B cell (primary cell): ENCODE measurements at regions not wholly inside any gene's neighbourhood (a gene's known extent, or its start where the extent isn't known, plus 50 kb on each side); places are given as distances from the start of the nearest gene placed in this dataset.
"Not testable (repeated sequence)": the region's sequence is repeated elsewhere in the genome, so short reads cannot be mapped to it uniquely, and the experiment has no call there.

Experiments used
- ATAC-seq: fragments of 200-7000 bp; cut with Tn5 transposase; one replicate; pipeline ENCODE4 v1.10.0; 2021; ENCODE audit warnings: low read depth, mild to moderate bottlenecking, moderate number of reproducible peaks, moderate library complexity
- CTCF ChIA-PET: fragments of 350-600 bp; sonication (Branson Sonifier 250); formaldehyde crosslinking; loops from one replicate; lab custom pipeline; 2021; ENCODE audit warnings: antibody characterized with exemption, inconsistent platforms; lab: Charles Lee
- POLR2A ChIA-PET: fragments of 350-600 bp; sonication (Branson Sonifier 250); formaldehyde crosslinking; loops from one replicate; lab custom pipeline; 2021; ENCODE audit warnings: antibody characterized with exemption; lab: Charles Lee
- DNase-seq: peaks from one replicate; pipeline ENCODE4 v3.0.0; 2013
- H2AFZ ChIP-seq: 2 replicates; pipeline ENCODE4 v1.6.1; 2012; ENCODE audit warnings: mild to moderate bottlenecking, low read depth, low read length; ENCODE audit not compliant: insufficient read depth, poor library complexity, severe bottlenecking
- H3K27ac ChIP-seq, 2 donors: 1 replicate in 1 of 2; 2 replicates in 1 of 2; pipeline ENCODE4 v1.5.1; 2012 to 2013; ENCODE audit warnings: low read length in 2 of 2, mild to moderate bottlenecking in 2 of 2, moderate library complexity in 1 of 2
- H3K27me3 ChIP-seq, 4 experiments: fragments of 200-600 bp in 1 of 4; sonication (generic) in 1 of 4; replicated peaks in 1 of 4; 1 replicate in 2 of 4; 2 replicates in 2 of 4; pipeline versions ENCODE4 v1.6.1 to v1.7.0; 2013 to 2016; ENCODE audit warnings: low read length in 3 of 4, mild to moderate bottlenecking in 2 of 4, mixed read lengths in 1 of 4, moderate library complexity in 1 of 4; ENCODE audit not compliant: insufficient read depth in 4 of 4, control insufficient read depth in 3 of 4; ENCODE audit errors: control extremely low read depth in 1 of 4
- H3K36me3 ChIP-seq, 2 experiments: replicated peaks in 1 of 2; 1 replicate in 1 of 2; 2 replicates in 1 of 2; pipeline versions ENCODE4 v1.6.1 to v1.7.1; 2013; ENCODE audit warnings: low read length in 1 of 2; ENCODE audit not compliant: insufficient read depth in 2 of 2, control insufficient read depth in 1 of 2; ENCODE audit errors: control extremely low read depth in 1 of 2, extremely low read depth in 1 of 2
- H3K4me1 ChIP-seq, 2 donors: fragments of 200-600 bp in 1 of 2; sonication (generic) in 1 of 2; 1 replicate in 1 of 2; 2 replicates in 1 of 2; pipeline versions ENCODE4 v1.5.1 to v1.6.1; 2013 to 2017; ENCODE audit warnings: low read length in 2 of 2; ENCODE audit not compliant: control insufficient read depth in 2 of 2, insufficient read depth in 2 of 2
- H3K4me2 ChIP-seq: replicated peaks from 2 replicates; pipeline ENCODE3; 2012; ENCODE audit warnings: mild to moderate bottlenecking, low read depth, low read length; ENCODE audit not compliant: poor library complexity, severe bottlenecking
- H3K4me3 ChIP-seq, 5 experiments: fragments of 200-600 bp in 1 of 5; sonication (generic) in 1 of 5; 1 replicate in 3 of 5; 2 replicates in 2 of 5; pipeline versions ENCODE4 v1.5.1 to v1.7.0; 2011 to 2016; ENCODE audit warnings: low read length in 4 of 5, mild to moderate bottlenecking in 4 of 5, low read depth in 2 of 5, control low read depth in 1 of 5, moderate library complexity in 1 of 5; ENCODE audit not compliant: insufficient read depth in 1 of 5; ENCODE audit errors: control extremely low read depth in 1 of 5, extremely low read depth in 1 of 5
- H3K79me2 ChIP-seq: fragments of 200-600 bp; sonication (generic); one replicate; pipeline ENCODE4 v1.6.0; 2016; ENCODE audit warnings: low read length; ENCODE audit not compliant: control insufficient read depth, insufficient read depth
- H3K9ac ChIP-seq: fragments of 200-600 bp; sonication (generic); 2 replicates; pipeline ENCODE4 v1.6.1; 2017; ENCODE audit warnings: mild to moderate bottlenecking, low read length, moderate library complexity
- H3K9me3 ChIP-seq, 3 donors: one replicate each; pipeline versions ENCODE4 v1.6.1 to v1.7.1; 2013; ENCODE audit warnings: low read length in 2 of 3; ENCODE audit not compliant: control insufficient read depth in 2 of 3, insufficient read depth in 1 of 3; ENCODE audit errors: control extremely low read depth in 1 of 3
- H4K20me1 ChIP-seq: 2 replicates; pipeline ENCODE4 v1.6.0; 2012; ENCODE audit warnings: mild to moderate bottlenecking, low read length; ENCODE audit not compliant: insufficient read depth, control insufficient read depth, poor library complexity, severe bottlenecking
- H3K27ac Mint-ChIP-seq: one replicate; pipeline ENCODE4 v1.8.0; 2021; ENCODE audit warnings: mixed read lengths
- H3K27me3 Mint-ChIP-seq: one replicate; pipeline ENCODE4 v1.8.0; 2021; ENCODE audit warnings: mixed read lengths
- H3K4me1 Mint-ChIP-seq: one replicate; pipeline ENCODE4 v1.8.0; 2021; ENCODE audit warnings: mixed read lengths
- H3K4me3 Mint-ChIP-seq: one replicate; pipeline ENCODE4 v1.8.0; 2021; ENCODE audit warnings: mixed read lengths
- H3K9me3 Mint-ChIP-seq: one replicate; pipeline ENCODE4 v1.8.0; 2022; ENCODE audit warnings: mixed read lengths; ENCODE audit not compliant: insufficient read depth
- EZH2 ChIP-seq: IDR thresholded peaks from 2 replicates; pipeline ENCODE4 v1.6.1; 2012; ENCODE audit warnings: borderline replicate concordance, low read depth, mild to moderate bottlenecking, moderate library complexity, low read length; ENCODE audit not compliant: insufficient read depth, poor library complexity, severe bottlenecking
- WGBS: methylation state at CpG from one replicate; pipeline ENCODE4 v1.1.5; 2013; ENCODE audit warnings: missing lambda C conversion rate; ENCODE audit not compliant: insufficient coverage; 5-methylcytosine and 5-hydroxymethylcytosine counted together
- intact Hi-C: fragments of 100-400 bp; cut with micrococcal nuclease; formaldehyde crosslinking; loops from one replicate; pipeline ENCODE4 v1.10.0; 2022
- TF ChIP-seq, protein P1 (sequence below): fragments of 200-600 bp; IDR thresholded peaks from one replicate; pipeline ENCODE4 v1.8.0; 2022; ENCODE audit warnings: antibody characterized with exemption, mild to moderate bottlenecking

DNA sequence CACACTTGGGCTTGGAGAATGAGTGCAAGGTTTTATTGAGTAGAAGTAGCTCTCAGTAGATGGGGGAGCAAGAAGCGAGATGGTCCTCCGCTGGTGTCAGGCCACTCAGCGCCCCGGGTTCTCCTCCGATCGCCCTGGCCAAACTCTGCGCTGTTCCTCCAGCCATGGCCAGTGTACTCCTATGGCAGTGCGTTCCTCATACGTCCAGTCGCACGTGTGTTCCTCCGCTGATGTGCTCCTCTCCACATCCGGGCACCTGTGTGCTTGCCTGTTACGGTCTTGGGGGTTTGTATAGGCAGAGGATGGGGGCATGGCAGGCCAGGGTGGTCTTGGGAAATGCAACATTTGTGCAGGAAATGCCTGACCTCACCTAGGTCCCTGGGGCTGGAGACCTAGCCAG is 1899.4 kb downstream of the PCDH9 start:
- H3K4me2 ChIP-seq = no peak overlapping the region
- no peaks in the 10 kb centered on the region for H3K27me3 Mint-ChIP-seq
- H3K9me3 Mint-ChIP-seq = no peaks in the 10 kb centered on the region
- H3K4me3 ChIP-seq = no peak overlapping the region
- H3K27ac ChIP-seq = no peak overlapping the region
- CTCF ChIA-PET = no interaction called here
- H2AFZ ChIP-seq = no peak overlapping the region
- H3K27ac Mint-ChIP-seq = no peak overlapping the region
- H3K4me1 Mint-ChIP-seq = no peaks in the 10 kb centered on the region
- H3K9ac ChIP-seq = no peak overlapping the region
- DNase-seq (no peak), ATAC-seq (no peak)
- no peaks in the 10 kb centered on the region for H4K20me1 ChIP-seq
- H3K79me2 ChIP-seq = no peaks in the 10 kb centered on the region
- H3K4me3 Mint-ChIP-seq = no peak overlapping the region
- no peaks in the 10 kb centered on the region for H3K9me3 ChIP-seq
- H3K4me1 ChIP-seq = no peaks in the 10 kb centered on the region
- H3K36me3 ChIP-seq = no peaks in the 10 kb centered on the region
- 97% methylated on average over 14 of the region's 14 CpGs for WGBS
- intact Hi-C loops = no loop called here
- H3K27me3 ChIP-seq = no peaks in the 10 kb centered on the region
- POLR2A ChIA-PET = no interaction called here
- TF ChIP-seq, protein P1, sequence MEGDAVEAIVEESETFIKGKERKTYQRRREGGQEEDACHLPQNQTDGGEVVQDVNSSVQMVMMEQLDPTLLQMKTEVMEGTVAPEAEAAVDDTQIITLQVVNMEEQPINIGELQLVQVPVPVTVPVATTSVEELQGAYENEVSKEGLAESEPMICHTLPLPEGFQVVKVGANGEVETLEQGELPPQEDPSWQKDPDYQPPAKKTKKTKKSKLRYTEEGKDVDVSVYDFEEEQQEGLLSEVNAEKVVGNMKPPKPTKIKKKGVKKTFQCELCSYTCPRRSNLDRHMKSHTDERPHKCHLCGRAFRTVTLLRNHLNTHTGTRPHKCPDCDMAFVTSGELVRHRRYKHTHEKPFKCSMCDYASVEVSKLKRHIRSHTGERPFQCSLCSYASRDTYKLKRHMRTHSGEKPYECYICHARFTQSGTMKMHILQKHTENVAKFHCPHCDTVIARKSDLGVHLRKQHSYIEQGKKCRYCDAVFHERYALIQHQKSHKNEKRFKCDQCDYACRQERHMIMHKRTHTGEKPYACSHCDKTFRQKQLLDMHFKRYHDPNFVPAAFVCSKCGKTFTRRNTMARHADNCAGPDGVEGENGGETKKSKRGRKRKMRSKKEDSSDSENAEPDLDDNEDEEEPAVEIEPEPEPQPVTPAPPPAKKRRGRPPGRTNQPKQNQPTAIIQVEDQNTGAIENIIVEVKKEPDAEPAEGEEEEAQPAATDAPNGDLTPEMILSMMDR = no peak
- TF ChIP-seq EZH2 = no peak

- DNase-seq (no peak), ATAC-seq (no peak)
- Mint-ChIP-seq H3K27ac (no peak overlapping the region), H3K4me1 (no peaks in the 10 kb centered on the region), H3K27me3 (no peaks in the 10 kb centered on the region), H3K4me3 (no peak overlapping the region), H3K9me3 (no peaks in the 10 kb centered on the region)
- no peak overlapping the region for H3K4me3 ChIP-seq
- no peak overlapping the region for H3K9ac ChIP-seq
- intact Hi-C loops = no loop called here
- no peak overlapping the region for H3K27ac ChIP-seq
- CTCF ChIA-PET = no interaction called here
- no peak for TF ChIP-seq EZH2
- TF ChIP-seq, protein P1 = no peak
- no peak overlapping the region for H3K4me2 ChIP-seq
- H2AFZ ChIP-seq = no peak overlapping the region
- H3K27me3 ChIP-seq = no peaks in the 10 kb centered on the region
- H3K4me1 ChIP-seq = no peaks in the 10 kb centered on the region
- no peaks in the 10 kb centered on the region for H3K9me3 ChIP-seq
- no peaks in the 10 kb centered on the region for H3K36me3 ChIP-seq
- POLR2A ChIA-PET = no interaction called here
- H3K79me2 ChIP-seq = no peaks in the 10 kb centered on the region
- WGBS = 98% methylated on average over 15 of the region's 17 CpGs
- no peaks in the 10 kb centered on the region for H4K20me1 ChIP-seq
Measured at GRCh38 chr13:65330287-65330686, 1899.8 kb downstream of the PCDH9 start.

DNA sequence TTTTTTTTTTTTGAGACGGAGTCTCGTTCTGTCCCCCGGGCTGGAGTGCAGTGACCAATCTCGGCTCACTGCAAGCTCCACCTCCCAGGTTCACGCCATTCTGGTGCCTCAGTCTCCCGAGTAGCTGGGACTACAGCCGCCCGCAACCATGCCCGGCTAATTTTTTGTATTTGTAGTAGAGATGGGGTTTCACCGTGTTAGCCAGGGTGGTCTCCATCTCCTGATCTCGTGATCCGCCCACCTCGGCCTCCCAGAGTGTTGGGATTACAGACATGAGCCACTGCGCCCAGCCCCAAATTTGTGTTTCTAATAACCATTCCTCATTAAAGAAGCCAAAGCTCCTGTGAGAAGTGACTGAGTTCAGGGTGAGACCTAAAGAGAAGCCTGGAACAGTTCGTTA is 1906.9 kb downstream of the PCDH9 start:
- 97% methylated on average over 11 of the region's 15 CpGs for WGBS
- CTCF ChIA-PET, H3K27me3 ChIP-seq, ATAC-seq, H3K4me3 Mint-ChIP-seq, H4K20me1 ChIP-seq, H2AFZ ChIP-seq, H3K4me2 ChIP-seq, H3K27me3 Mint-ChIP-seq, H3K9ac ChIP-seq, H3K36me3 ChIP-seq, DNase-seq, H3K4me1 Mint-ChIP-seq, H3K27ac Mint-ChIP-seq, H3K27ac ChIP-seq, H3K4me3 ChIP-seq, H3K9me3 ChIP-seq, H3K9me3 Mint-ChIP-seq, POLR2A ChIA-PET, H3K4me1 ChIP-seq, intact Hi-C loops, H3K79me2 ChIP-seq: not testable (repeated sequence)
